ENCODE measurements at regions not wholly inside any gene's neighbourhood (a gene's known extent, or its start where the extent isn't known, plus 50 kb on each side); places are given as distances from the start of the nearest gene placed in this dataset. TPM values are rescaled to one million over a fixed set of nuclear protein-coding genes. Genes with fewer than 3 reads are reported as not detected.

Small RNA genes lying in the stretch of these regions (microRNA-seq; reads per million reads assigned to microRNA genes)
- gene MIR325 (ENCODE audit: borderline microRNAs expressed, borderline replicate concordance) = not detected
- not detected for gene MIR384 (ENCODE audit: borderline microRNAs expressed, borderline replicate concordance)

Measured in activated CD8-positive, alpha-beta T cell treated with anti-CD3 and anti-CD28 coated beads for 36 hours (primary cell).